MCF 10A (cell line): ENCODE measurements at regions not wholly inside any gene's neighbourhood (a gene's known extent, or its start where the extent isn't known, plus 50 kb on each side); places are given as distances from the start of the nearest gene placed in this dataset.
"Not testable (repeated sequence)": the region's sequence is repeated elsewhere in the genome, so short reads cannot be mapped to it uniquely, and the experiment has no call there.

Experiments
- BruUV-seq: library from RNA; stranded (reverse); fragments of 400-500 nt; replicated peaks from 2 replicates; lab custom pipeline; 2021; lab: Mats Ljungman, UMichigan
- CTCF ChIA-PET: fragments of 300-600 bp; sonication (Branson Sonifier 250); formaldehyde crosslinking; extraction: SDS; loops from one replicate; lab custom pipeline; 2021; ENCODE audit warnings: antibody characterized with exemption, inconsistent platforms; lab: Yijun Ruan, JAX
- POLR2A ChIA-PET: fragments of 300-600, 350-650 bp; sonication (Branson Sonifier 250); formaldehyde crosslinking; extraction: SDS; loops from one replicate; lab custom pipeline; 2020; ENCODE audit warnings: antibody characterized with exemption, inconsistent platforms; lab: Yijun Ruan, JAX
- DNase-seq: peaks from one replicate; pipeline ENCODE4 v3.0.0-alpha.2; 2018; ENCODE audit not compliant: unreplicated experiment
- H3K27ac Mint-ChIP-seq: one replicate; pipeline ENCODE4 v1.8.0; 2022; ENCODE audit warnings: mild to moderate bottlenecking, low read depth, mixed read lengths; ENCODE audit not compliant: unreplicated experiment
- H3K27me3 Mint-ChIP-seq: one replicate; pipeline ENCODE4 v1.8.0; 2022; ENCODE audit warnings: mixed read lengths; ENCODE audit not compliant: insufficient read depth, unreplicated experiment
- H3K36me3 Mint-ChIP-seq: one replicate; pipeline ENCODE4 v1.8.0; 2022; ENCODE audit warnings: mild to moderate bottlenecking, moderate library complexity, mixed read lengths; ENCODE audit not compliant: insufficient read depth, unreplicated experiment
- H3K4me1 Mint-ChIP-seq: one replicate; pipeline ENCODE4 v1.8.0; 2022; ENCODE audit warnings: mixed read lengths; ENCODE audit not compliant: insufficient read depth, unreplicated experiment
- H3K4me3 Mint-ChIP-seq: one replicate; pipeline ENCODE4 v1.8.0; 2022; ENCODE audit warnings: mild to moderate bottlenecking, moderate library complexity, mixed read lengths; ENCODE audit not compliant: unreplicated experiment
- H3K9me3 Mint-ChIP-seq: one replicate; pipeline ENCODE4 v1.8.0; 2022; ENCODE audit warnings: mixed read lengths; ENCODE audit not compliant: unreplicated experiment
- CTCF ChIP-seq: fragments of 200-600 bp; IDR thresholded peaks from one replicate; pipeline ENCODE4 v1.8.0; 2022; ENCODE audit warnings: antibody characterized with exemption, mild to moderate bottlenecking; ENCODE audit not compliant: unreplicated experiment
- intact Hi-C: fragments of 100-400 bp; cut with micrococcal nuclease; formaldehyde crosslinking; loops from 2 replicates; pipeline ENCODE4 v1.14.1; 2022

DNA sequence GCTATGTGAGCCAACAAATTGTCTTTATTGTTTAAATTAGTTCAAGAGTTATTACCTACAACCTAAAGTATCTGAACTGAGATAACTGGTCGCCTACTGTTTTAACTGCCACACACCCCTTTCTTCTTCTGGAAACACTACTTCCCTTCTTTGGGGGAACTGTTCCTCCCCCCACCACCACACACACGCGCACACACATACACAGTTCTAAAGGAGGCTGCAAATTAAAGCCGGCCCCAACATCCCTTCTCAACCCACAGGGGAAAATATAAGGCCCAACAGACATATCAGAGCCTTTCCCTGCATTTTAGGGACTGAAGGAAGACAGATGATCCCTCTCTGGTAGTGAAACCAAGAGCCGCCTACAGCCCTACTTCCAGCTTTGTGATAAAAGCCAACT, 348.0 kb upstream of the JARID2 start:
- TF ChIP-seq CTCF, result no peak
- DNase-seq, result no peak
- no peak overlapping the region for H3K4me3 Mint-ChIP-seq
- H3K27ac Mint-ChIP-seq, result no peak overlapping the region
- POLR2A ChIA-PET, result no interaction called here
- H3K9me3 Mint-ChIP-seq, result peaks cover 7% of the 10 kb centered on the region
- peaks cover 6% of the 10 kb centered on the region for H3K36me3 Mint-ChIP-seq
- intact Hi-C loops, result no loop called here
- CTCF ChIA-PET, result interaction anchor here (0.6 to 0.7 kb wide), 2 partner anchors 342 to 545 kb away, joined by 3 read pairs; no protein-coding TSS in a partner anchor
- BruUV-seq, result no TSS peak
- no peaks in the 10 kb centered on the region for H3K4me1 Mint-ChIP-seq
- no peaks in the 10 kb centered on the region for H3K27me3 Mint-ChIP-seq

DNA sequence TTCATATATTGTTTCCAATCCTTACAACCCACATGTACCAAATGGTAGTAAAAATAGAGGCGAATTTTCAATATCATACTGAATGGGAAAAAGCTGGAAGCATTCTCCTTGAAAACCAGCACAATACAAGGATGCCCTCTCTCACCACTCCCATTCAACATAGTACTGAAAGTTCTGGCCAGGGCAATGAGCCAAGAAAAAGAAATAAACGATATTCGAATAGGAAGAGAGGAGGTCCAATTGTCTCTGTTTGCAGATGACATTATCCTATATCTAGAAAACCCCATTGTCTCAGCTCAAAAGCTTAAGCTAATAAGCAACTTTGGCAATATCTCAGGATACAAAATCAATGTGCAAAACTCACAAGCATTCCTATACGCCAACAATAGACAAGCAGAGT, 346.4 kb upstream of the JARID2 start:
- intact Hi-C loops, H3K27ac Mint-ChIP-seq, DNase-seq, CTCF ChIA-PET, H3K4me3 Mint-ChIP-seq, H3K36me3 Mint-ChIP-seq, H3K4me1 Mint-ChIP-seq, POLR2A ChIA-PET, H3K27me3 Mint-ChIP-seq, H3K9me3 Mint-ChIP-seq, BruUV-seq: not testable (repeated sequence)

DNA sequence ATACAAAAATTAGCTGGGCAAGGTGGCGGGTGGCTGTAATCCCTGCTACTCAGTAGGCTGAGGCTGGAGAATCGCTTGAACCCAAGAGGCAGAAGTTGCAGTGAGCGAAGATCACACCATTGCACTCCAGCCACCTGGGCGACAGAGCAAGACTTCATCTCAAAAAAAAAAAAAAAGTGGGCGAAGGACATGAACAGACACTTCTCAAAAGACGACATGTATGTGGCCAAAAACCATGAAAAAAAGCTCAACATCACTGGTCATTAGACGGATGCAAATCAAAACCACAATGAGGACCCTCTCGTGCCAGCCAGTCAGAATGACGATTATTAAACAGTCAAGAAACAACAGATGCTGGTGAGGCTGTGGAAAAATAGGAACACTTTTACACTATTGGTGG, 344.9 kb upstream of the JARID2 start:
- H3K4me3 Mint-ChIP-seq, result no peak overlapping the region
- no peaks in the 10 kb centered on the region for H3K36me3 Mint-ChIP-seq
- DNase-seq, result no peak
- no TSS peak for BruUV-seq
- no peaks in the 10 kb centered on the region for H3K27me3 Mint-ChIP-seq
- no peak overlapping the region for H3K27ac Mint-ChIP-seq
- H3K4me1 Mint-ChIP-seq, result no peaks in the 10 kb centered on the region
- intact Hi-C loops, result no loop called here
- TF ChIP-seq CTCF, result no peak
- ChIA-PET CTCF (interaction anchor here (0.6 to 0.7 kb wide), 3 partner anchors 188 to 691 kb away, joined by 3 to 4 read pairs (median 4); no protein-coding TSS in a partner anchor), POLR2A (no interaction called here)
- no peaks in the 10 kb centered on the region for H3K9me3 Mint-ChIP-seq

DNA sequence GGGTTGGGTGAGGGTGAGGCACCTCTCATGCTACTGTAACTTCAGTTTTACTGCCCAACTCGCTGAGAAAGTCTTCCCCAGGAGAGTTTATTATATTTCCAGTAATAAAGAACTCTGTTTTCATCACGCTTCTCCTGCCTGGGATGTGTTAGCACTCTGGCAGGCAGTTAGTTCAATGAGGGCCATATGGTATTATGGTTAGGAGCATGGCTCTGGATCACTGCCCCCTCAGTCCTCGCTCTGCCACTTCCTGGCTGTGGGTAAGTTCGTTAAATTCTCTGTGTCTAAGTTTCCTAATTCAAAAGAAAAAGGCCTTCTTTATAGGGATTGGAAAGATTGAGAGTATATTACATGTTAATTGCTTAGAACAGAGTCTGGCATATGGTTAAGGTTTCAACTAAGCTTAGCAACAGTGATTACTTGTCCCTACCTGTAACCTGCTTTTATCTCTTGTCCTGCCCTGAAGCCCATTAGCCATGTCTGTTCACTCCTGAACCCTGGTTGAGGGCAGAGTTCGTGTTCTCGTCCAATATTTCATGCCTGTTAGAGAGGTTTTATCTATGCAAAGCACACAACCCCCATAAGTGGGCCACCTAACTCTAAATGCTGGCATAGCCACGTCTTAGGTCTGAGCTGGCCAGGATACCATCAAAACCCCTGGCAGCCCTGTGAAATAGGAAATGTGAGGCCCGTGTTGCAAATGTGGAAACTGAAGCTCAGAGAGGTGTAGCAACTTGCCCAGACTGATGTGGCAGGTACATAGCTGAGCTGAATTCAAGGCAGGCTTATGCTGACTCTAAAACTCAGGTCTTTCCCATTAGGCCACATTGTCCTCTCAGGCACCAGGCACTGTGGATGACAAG, 342.5 kb upstream of the JARID2 start:
- Mint-ChIP-seq H3K27ac (no peak overlapping the region), H3K4me1 (no peaks in the 10 kb centered on the region), H3K9me3 (no peaks in the 10 kb centered on the region), H3K27me3 (no peaks in the 10 kb centered on the region), H3K36me3 (no peaks in the 10 kb centered on the region), H3K4me3 (no peak overlapping the region)
- POLR2A ChIA-PET, result no interaction called here
- intact Hi-C loops, result no loop called here
- no peak for TF ChIP-seq CTCF
- no peak for DNase-seq
- CTCF ChIA-PET, result no interaction called here
- BruUV-seq, result no TSS peak
